Spleen (tissue), 7 donors: ENCODE measurements at regions not wholly inside any gene's neighbourhood (a gene's known extent, or its start where the extent isn't known, plus 50 kb on each side); places are given as distances from the start of the nearest gene placed in this dataset.

ENCODE experiments used
- POLR2A ChIP-seq, 3 donors: fragments of 450-650 bp; IDR thresholded peaks; one replicate each; pipeline ENCODE4 v1.5.1; 2017; ENCODE audit warnings: antibody characterized with exemption in 3 of 3, mild to moderate bottlenecking in 1 of 3
- POLR2AphosphoS5 ChIP-seq, 3 donors: sonication (generic); formaldehyde crosslinking; IDR thresholded peaks; one replicate each; pipeline ENCODE4 v1.5.1; 2017; ENCODE audit warnings: antibody characterized with exemption in 3 of 3
- TF ChIP-seq, protein P1 (sequence below), 11 experiments: fragments of 200-600 bp in 7 of 11; fragments of 450-650 bp in 4 of 11; sonication (generic) in 4 of 11; IDR thresholded peaks in 8 of 11; conservative IDR thresholded peaks in 3 of 11; 1 replicate in 7 of 11; 2 replicates in 4 of 11; pipeline versions ENCODE4 v1.4.0 to v1.8.0; 2016 to 2021; ENCODE audit warnings: antibody characterized with exemption in 11 of 11, inconsistent platforms in 4 of 11, mild to moderate bottlenecking in 1 of 11
- donor health status: DM: no; HTN: no; CAD: no; lungs with moderate emphysema.
- donor health status: DM: no; HTN: no; CAD: no.
- donor health status: DM: no; HTN: no; CAD: no.

- TF ChIP-seq, protein P1, sequence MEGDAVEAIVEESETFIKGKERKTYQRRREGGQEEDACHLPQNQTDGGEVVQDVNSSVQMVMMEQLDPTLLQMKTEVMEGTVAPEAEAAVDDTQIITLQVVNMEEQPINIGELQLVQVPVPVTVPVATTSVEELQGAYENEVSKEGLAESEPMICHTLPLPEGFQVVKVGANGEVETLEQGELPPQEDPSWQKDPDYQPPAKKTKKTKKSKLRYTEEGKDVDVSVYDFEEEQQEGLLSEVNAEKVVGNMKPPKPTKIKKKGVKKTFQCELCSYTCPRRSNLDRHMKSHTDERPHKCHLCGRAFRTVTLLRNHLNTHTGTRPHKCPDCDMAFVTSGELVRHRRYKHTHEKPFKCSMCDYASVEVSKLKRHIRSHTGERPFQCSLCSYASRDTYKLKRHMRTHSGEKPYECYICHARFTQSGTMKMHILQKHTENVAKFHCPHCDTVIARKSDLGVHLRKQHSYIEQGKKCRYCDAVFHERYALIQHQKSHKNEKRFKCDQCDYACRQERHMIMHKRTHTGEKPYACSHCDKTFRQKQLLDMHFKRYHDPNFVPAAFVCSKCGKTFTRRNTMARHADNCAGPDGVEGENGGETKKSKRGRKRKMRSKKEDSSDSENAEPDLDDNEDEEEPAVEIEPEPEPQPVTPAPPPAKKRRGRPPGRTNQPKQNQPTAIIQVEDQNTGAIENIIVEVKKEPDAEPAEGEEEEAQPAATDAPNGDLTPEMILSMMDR (IDR thresholded peaks at IDR 0.05 in 8 of 11, conservative IDR thresholded peaks at IDR 0.05 in 3 of 11), result no peak
- TF ChIP-seq POLR2A (IDR thresholded peaks at IDR 0.05), result no peak
- TF ChIP-seq POLR2AphosphoS5 (IDR thresholded peaks at IDR 0.05), result no peak
Measured at GRCh38 chr22:44407171-44407986, 90.7 kb downstream of the RTL6 start.
